H9 (cell line): ENCODE measurements at regions not wholly inside any gene's neighbourhood (a gene's known extent, or its start where the extent isn't known, plus 50 kb on each side); places are given as distances from the start of the nearest gene placed in this dataset.

Experiments
- DNase-seq: peaks from one replicate; pipeline ENCODE4 v3.0.0-alpha.2; 2017
- H2AFZ ChIP-seq: one replicate; pipeline ENCODE4 v1.6.1; 2013; ENCODE audit warnings: mild to moderate bottlenecking, low read length, control low read depth, moderate library complexity
- H2AK5ac ChIP-seq: 2 replicates; pipeline ENCODE4 v1.6.1; 2013; ENCODE audit warnings: low read length, control low read depth, mixed read lengths; ENCODE audit not compliant: insufficient read length
- H2BK120ac ChIP-seq: one replicate; pipeline ENCODE4 v1.6.1; 2013; ENCODE audit warnings: low read depth, mild to moderate bottlenecking, low read length, control low read depth, inconsistent platforms; ENCODE audit not compliant: poor library complexity, severe bottlenecking
- H2BK12ac ChIP-seq: 2 replicates; pipeline ENCODE4 v1.6.1; 2013; ENCODE audit warnings: low read length, control low read depth, mixed read lengths, low read depth; ENCODE audit not compliant: insufficient read length
- H2BK15ac ChIP-seq: 2 replicates; pipeline ENCODE4 v1.6.1; 2013; ENCODE audit warnings: low read depth, low read length, control low read depth
- H2BK20ac ChIP-seq: one replicate; pipeline ENCODE4 v1.6.1; 2013; ENCODE audit warnings: low read depth, mild to moderate bottlenecking, low read length, control low read depth, inconsistent platforms; ENCODE audit not compliant: poor library complexity, severe bottlenecking
- H2BK5ac ChIP-seq: 2 replicates; pipeline ENCODE4 v1.6.1; 2013; ENCODE audit warnings: low read length, control low read depth, mixed read lengths; ENCODE audit not compliant: insufficient read length
- H3K14ac ChIP-seq: 2 replicates; pipeline ENCODE4 v1.6.1; 2013; ENCODE audit warnings: low read length, control low read depth; ENCODE audit not compliant: insufficient read depth
- H3K18ac ChIP-seq: 2 replicates; pipeline ENCODE4 v1.6.1; 2013; ENCODE audit warnings: low read depth, mild to moderate bottlenecking, mixed read lengths, low read length, control low read depth; ENCODE audit not compliant: insufficient read length
- H3K23ac ChIP-seq: 2 replicates; pipeline ENCODE4 v1.6.1; 2013; ENCODE audit warnings: low read length, control low read depth, mixed read lengths, low read depth; ENCODE audit not compliant: insufficient read length
- H3K23me2 ChIP-seq: 2 replicates; pipeline ENCODE4 v1.6.1; 2013; ENCODE audit warnings: low read depth, mild to moderate bottlenecking, mixed read lengths, low read length, control low read depth; ENCODE audit not compliant: insufficient read length, poor library complexity, severe bottlenecking
- H3K27ac ChIP-seq: 2 replicates; pipeline ENCODE4 v1.5.1; 2013; ENCODE audit warnings: low read length, control low read depth, mixed read lengths, low read depth; ENCODE audit not compliant: insufficient read length
- H3K27me3 ChIP-seq: 2 replicates; pipeline ENCODE4 v1.6.1; 2013; ENCODE audit warnings: low read length, control low read depth, inconsistent platforms; ENCODE audit not compliant: insufficient read depth
- H3K4ac ChIP-seq: 2 replicates; pipeline ENCODE4 v1.6.1; 2013; ENCODE audit warnings: low read depth, mild to moderate bottlenecking, control low read depth, inconsistent platforms, low read length, moderate library complexity
- H3K4me1 ChIP-seq: 2 replicates; pipeline ENCODE4 v1.6.1; 2013; ENCODE audit warnings: low read length, control low read depth, inconsistent platforms; ENCODE audit not compliant: insufficient read depth
- H3K4me2 ChIP-seq: 2 replicates; pipeline ENCODE4 v1.6.1; 2013; ENCODE audit warnings: low read length, control low read depth, mixed read lengths; ENCODE audit not compliant: insufficient read length, insufficient read depth
- H3K56ac ChIP-seq: 2 replicates; pipeline ENCODE4 v1.6.1; 2013; ENCODE audit warnings: low read depth, mild to moderate bottlenecking, mixed read lengths, low read length, control low read depth; ENCODE audit not compliant: insufficient read length
- H3K79me1 ChIP-seq: 2 replicates; pipeline ENCODE4 v1.6.1; 2013; ENCODE audit warnings: low read depth, mild to moderate bottlenecking, moderate library complexity, low read length, control low read depth, inconsistent platforms; ENCODE audit not compliant: insufficient read depth, poor library complexity, severe bottlenecking
- H3K79me2 ChIP-seq: 2 replicates; pipeline ENCODE4 v1.6.1; 2013; ENCODE audit warnings: low read length, control low read depth, inconsistent platforms; ENCODE audit not compliant: insufficient read depth
- H3K9ac ChIP-seq: 2 replicates; pipeline ENCODE4 v1.6.1; 2013; ENCODE audit warnings: low read length, control low read depth, mixed read lengths; ENCODE audit not compliant: insufficient read length; ENCODE audit errors: extremely low read depth
- H3K9me3 ChIP-seq: one replicate; pipeline ENCODE4 v1.6.1; 2013; ENCODE audit warnings: low read depth, low read length, inconsistent platforms; ENCODE audit not compliant: control insufficient read depth
- H3T11ph ChIP-seq: one replicate; pipeline ENCODE4 v1.6.1; 2013; ENCODE audit warnings: mild to moderate bottlenecking, low read length, control low read depth, inconsistent platforms
- H4K20me1 ChIP-seq: one replicate; pipeline ENCODE4 v1.6.1; 2013; ENCODE audit not compliant: control insufficient read depth, insufficient read length, insufficient read depth
- H4K5ac ChIP-seq: 2 replicates; pipeline ENCODE4 v1.6.1; 2013; ENCODE audit warnings: low read depth, mild to moderate bottlenecking, mixed read lengths, low read length, control low read depth; ENCODE audit not compliant: insufficient read length
- H4K8ac ChIP-seq: replicated peaks from 2 replicates; pipeline ENCODE4 v1.6.1; 2013; ENCODE audit warnings: low read length, control low read depth, mixed read lengths, low read depth; ENCODE audit not compliant: insufficient read length
- H4K91ac ChIP-seq: 2 replicates; pipeline ENCODE4 v1.6.1; 2013; ENCODE audit warnings: low read depth, mild to moderate bottlenecking, moderate library complexity, mixed read lengths, low read length, control low read depth; ENCODE audit not compliant: insufficient read length
- H3K27ac Mint-ChIP-seq, 3 experiments: 2 replicates in 2 of 3; 3 replicates in 1 of 3; pipeline ENCODE4 v1.8.0; 2020 to 2021; ENCODE audit warnings: mixed read lengths in 3 of 3, mild to moderate bottlenecking in 1 of 3, moderate library complexity in 1 of 3
- H3K27me3 Mint-ChIP-seq: 2 replicates; pipeline ENCODE4 v1.8.0; 2021; ENCODE audit warnings: low read depth, mild to moderate bottlenecking, moderate library complexity, mixed read lengths
- H3K36me3 Mint-ChIP-seq, 3 experiments: 2 replicates in 2 of 3; 3 replicates in 1 of 3; pipeline ENCODE4 v1.8.0; 2020 to 2021; ENCODE audit warnings: low read depth in 3 of 3, mixed read lengths in 3 of 3; ENCODE audit not compliant: insufficient read depth in 1 of 3
- H3K4me1 Mint-ChIP-seq, 2 experiments: 2 replicates each; pipeline ENCODE4 v1.8.0; 2020; ENCODE audit warnings: mixed read lengths in 2 of 2
- H3K4me3 Mint-ChIP-seq, 2 experiments: 2 replicates in 1 of 2; 3 replicates in 1 of 2; pipeline ENCODE4 v1.8.0; 2020 to 2021; ENCODE audit warnings: mild to moderate bottlenecking in 2 of 2, mixed read lengths in 2 of 2, moderate library complexity in 1 of 2
- H3K9me3 Mint-ChIP-seq, 2 experiments: 2 replicates in 1 of 2; 3 replicates in 1 of 2; pipeline ENCODE4 v1.8.0; 2020; ENCODE audit warnings: mild to moderate bottlenecking in 2 of 2, mixed read lengths in 2 of 2, moderate library complexity in 1 of 2
- WGBS: extraction: QIAGEN DNeasy Blood & Tissue Kit; methylation state at CpG from one replicate; pipeline ENCODE4 v1.1.7; 2013; ENCODE audit warnings: missing lambda C conversion rate, low lambda C conversion rate, mixed read lengths; ENCODE audit not compliant: insufficient read length; ENCODE audit errors: extremely low coverage; 5-methylcytosine and 5-hydroxymethylcytosine counted together
- TF ChIP-seq, protein P1 (sequence below): fragments of 200-600 bp; sonication (generic); conservative IDR thresholded peaks from 3 replicates; pipeline ENCODE4 v1.8.0; 2021; ENCODE audit warnings: antibody characterized with exemption, mild to moderate bottlenecking

DNA sequence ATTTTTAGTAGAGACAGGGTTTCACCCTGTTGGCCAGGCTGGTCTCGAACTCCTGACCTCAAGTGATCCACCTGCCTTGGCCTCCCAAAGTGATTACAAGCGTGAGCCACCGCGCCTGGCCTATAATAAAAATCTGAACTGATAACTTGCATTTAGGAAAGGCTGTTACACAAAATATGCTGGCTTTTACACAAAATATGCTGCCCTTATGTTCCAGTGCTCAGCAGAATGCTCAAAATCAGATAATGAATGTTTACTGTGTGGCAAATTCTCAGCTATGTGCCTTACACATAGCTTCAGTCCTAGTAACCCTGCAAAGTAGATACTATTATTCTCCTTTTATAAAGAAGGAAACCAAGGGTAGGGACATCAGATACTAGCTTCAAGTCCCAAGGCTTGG is 141.3 kb upstream of the MSX2 start:
- Mint-ChIP-seq H3K27ac (no peak overlapping the region), H3K9me3 (peaks cover 12 to 14% of the 10 kb centered on the region in 2 experiments; a peak in 4 of 5 replicates), H3K4me1 (0 out of 4 replicates have a peak, but pooled peaks cover 0 to 3% of the 10 kb centered on the region in 2 experiments), H3K36me3 (peaks cover 0 to 11% (median 5%) of the 10 kb centered on the region in 3 experiments; a peak in 4 of 7 replicates), H3K4me3 (no peak overlapping the region), H3K27me3 (peaks cover 21% of the 10 kb centered on the region)
- WGBS: no CpG with 5 or more reads among the region's 4 CpGs
- no peak overlapping the region for H4K91ac ChIP-seq
- H2BK20ac ChIP-seq: no peak overlapping the region
- no peaks in the 10 kb centered on the region for H3K79me1 ChIP-seq
- TF ChIP-seq, protein P1, sequence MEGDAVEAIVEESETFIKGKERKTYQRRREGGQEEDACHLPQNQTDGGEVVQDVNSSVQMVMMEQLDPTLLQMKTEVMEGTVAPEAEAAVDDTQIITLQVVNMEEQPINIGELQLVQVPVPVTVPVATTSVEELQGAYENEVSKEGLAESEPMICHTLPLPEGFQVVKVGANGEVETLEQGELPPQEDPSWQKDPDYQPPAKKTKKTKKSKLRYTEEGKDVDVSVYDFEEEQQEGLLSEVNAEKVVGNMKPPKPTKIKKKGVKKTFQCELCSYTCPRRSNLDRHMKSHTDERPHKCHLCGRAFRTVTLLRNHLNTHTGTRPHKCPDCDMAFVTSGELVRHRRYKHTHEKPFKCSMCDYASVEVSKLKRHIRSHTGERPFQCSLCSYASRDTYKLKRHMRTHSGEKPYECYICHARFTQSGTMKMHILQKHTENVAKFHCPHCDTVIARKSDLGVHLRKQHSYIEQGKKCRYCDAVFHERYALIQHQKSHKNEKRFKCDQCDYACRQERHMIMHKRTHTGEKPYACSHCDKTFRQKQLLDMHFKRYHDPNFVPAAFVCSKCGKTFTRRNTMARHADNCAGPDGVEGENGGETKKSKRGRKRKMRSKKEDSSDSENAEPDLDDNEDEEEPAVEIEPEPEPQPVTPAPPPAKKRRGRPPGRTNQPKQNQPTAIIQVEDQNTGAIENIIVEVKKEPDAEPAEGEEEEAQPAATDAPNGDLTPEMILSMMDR: no peak
- no peak for DNase-seq
- H3K27ac ChIP-seq: no peak overlapping the region
- no peaks in the 10 kb centered on the region for H3K79me2 ChIP-seq
- no peak overlapping the region for H2BK5ac ChIP-seq
- no peak overlapping the region for H2BK12ac ChIP-seq
- H3K27me3 ChIP-seq: no peaks in the 10 kb centered on the region
- H3K23me2 ChIP-seq: no peaks in the 10 kb centered on the region
- no peaks in the 10 kb centered on the region for H3K9me3 ChIP-seq
- H4K5ac ChIP-seq: no peak overlapping the region
- no peaks in the 10 kb centered on the region for H4K20me1 ChIP-seq
- no peak overlapping the region for H4K8ac ChIP-seq
- H2BK15ac ChIP-seq: no peak overlapping the region
- no peak overlapping the region for H3K14ac ChIP-seq
- no peak overlapping the region for H3K56ac ChIP-seq
- no peak overlapping the region for H3K18ac ChIP-seq
- H3K4me2 ChIP-seq: no peak overlapping the region
- no peak overlapping the region for H3T11ph ChIP-seq
- no peak overlapping the region for H3K23ac ChIP-seq
- H2AFZ ChIP-seq: no peak overlapping the region
- no peak overlapping the region for H3K4ac ChIP-seq
- no peak overlapping the region for H2BK120ac ChIP-seq
- no peaks in the 10 kb centered on the region for H3K4me1 ChIP-seq
- H2AK5ac ChIP-seq: no peak overlapping the region
- no peak overlapping the region for H3K9ac ChIP-seq
